ENCODE measurements at regions not wholly inside any gene's neighbourhood (a gene's known extent, or its start where the extent isn't known, plus 50 kb on each side); places are given as distances from the start of the nearest gene placed in this dataset.
A peak's percentile ranks its signal among the peaks of the same experiment; 100 is the strongest.
"Not testable (repeated sequence)": the region's sequence is repeated elsewhere in the genome, so short reads cannot be mapped to it uniquely, and the experiment has no call there.

DNA sequence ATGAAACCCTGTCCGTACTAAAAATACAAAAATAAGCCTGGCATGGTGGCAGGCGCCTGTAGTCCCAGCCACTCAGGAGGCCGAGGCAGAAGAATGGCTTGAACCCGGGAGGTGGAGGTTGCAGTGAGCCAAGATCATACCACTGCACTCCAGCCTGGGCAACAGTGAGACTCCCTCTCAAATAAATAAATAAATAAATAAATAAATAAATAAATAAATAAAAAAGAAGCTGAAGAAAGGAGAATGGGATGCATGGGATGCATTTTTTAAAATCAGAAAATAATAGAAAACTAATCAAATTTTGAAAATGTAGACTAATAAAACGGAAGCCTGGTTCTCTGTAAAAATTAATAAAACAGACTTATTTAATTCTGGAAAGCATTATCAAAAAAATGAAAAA is 171.1 kb upstream of the CCNG1 start:
- not testable (repeated sequence) for DNase-seq (ENCODE audit: low read depth, low spot score)

GRCh38 chr5:163269624-163270023 is 167.8 kb upstream of the CCNG1 start:
- peak; percentile 2 for DNase-seq (ENCODE audit: low read depth, low spot score)

GRCh38 chr5:163276466-163276865 is 160.9 kb upstream of the CCNG1 start:
- DNase-seq (ENCODE audit: low read depth, low spot score), result no peak

DNA sequence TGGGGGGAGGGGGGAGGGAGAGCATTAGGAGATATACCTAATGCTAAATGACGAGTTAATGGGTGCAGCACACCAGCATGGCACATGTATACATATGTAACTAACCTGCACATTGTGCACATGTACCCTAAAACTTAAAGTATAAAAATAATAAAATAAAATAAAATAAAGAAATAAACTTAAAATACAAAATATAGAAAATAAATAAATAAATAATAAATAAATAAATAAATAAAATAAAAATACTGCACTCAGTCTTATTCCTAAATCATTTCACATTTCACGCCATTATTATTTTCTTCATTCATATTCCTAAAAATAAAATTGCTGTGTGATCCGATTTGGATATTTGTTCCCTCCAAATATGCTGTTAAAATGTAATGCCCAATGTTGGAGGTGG is 156.5 kb upstream of the CCNG1 start:
- not testable (repeated sequence) for DNase-seq (ENCODE audit: low read depth, low spot score)

DNA sequence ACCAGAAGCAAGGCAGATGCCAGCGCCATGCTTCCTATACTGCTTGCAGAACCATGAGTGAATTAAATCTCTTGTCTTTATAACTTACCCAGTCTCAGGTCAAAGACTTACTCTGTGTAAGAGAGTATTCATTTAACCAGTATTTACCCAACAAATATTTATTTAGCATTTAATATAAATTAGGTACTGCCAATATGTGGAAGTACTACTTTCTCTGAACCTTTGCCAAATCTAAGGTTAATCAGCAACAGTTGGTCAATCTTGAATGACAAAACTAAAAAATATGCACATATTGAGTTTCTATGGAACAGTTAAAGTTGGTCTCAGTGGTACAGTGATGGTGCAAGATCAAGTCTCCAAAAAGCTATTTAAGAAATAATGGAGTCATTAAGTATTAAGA is 155.9 kb upstream of the CCNG1 start:
- DNase-seq (ENCODE audit: low read depth, low spot score), result no peak

- no peak for DNase-seq (ENCODE audit: low read depth, low spot score)
These were observed 143.6 kb upstream of the CCNG1 start for GRCh38 chr5:163293836-163294235.

DNA sequence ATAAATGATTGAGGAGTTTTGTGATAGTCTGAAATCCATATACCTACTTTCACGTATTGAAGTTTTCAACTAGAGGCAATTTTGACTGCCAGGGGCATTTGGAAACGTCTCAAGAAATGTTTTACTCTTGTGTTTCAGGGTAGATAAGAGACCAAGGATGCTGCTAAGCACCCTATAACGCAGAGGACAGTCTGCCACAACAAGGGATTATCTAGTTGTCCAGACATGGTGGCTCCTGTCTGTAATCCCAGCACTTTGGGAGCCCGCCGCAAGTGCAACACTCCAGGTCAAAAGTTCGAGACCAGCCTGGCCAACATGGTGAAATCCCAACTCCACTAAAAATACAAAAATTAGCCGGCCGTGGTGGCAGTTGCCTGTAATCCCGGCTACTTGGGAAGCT is 133.7 kb upstream of the CCNG1 start:
- no peak for DNase-seq (ENCODE audit: low read depth, low spot score)

GRCh38 chr5:163305655-163306054 is 131.7 kb upstream of the CCNG1 start:
- no peak for DNase-seq (ENCODE audit: low read depth, low spot score)

DNA sequence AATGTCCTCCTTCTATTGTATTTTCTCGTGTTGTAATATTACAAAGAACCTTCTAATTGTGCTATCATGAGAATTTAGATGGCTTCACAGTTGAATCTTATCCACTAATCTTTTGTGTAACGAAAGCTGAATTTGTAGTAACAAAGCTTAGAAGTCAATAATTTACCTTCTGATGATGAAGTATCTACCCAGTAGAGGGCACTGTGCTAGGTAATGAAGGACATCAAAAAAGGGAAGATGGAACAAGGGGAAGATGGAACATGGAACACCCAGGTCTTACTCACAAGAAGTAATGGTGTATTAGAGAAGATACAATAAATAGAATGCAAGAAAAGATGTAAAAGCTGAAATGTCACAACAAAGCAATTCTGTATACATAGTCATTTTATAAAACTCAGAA is 131.0 kb upstream of the CCNG1 start:
- no peak for DNase-seq (ENCODE audit: low read depth, low spot score)

DNA sequence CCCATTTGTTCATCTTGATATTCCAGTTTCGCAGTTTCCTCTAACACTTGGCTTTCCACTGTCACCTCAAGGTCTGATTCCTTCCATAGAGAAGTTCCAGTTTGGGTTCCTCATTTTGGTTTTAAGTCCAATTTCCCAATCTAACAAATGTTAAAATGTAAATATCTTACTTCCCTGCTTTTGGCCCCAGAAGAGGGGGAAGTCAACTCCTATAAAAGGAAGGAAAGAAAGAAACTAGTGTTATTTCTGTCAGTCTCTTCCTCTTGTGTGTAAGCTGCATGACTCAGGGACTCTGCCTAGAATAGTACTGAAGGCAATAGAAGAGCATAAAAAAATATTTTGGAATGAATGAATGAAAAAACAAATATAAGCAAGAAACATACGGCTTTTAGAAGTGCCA is 127.5 kb upstream of the CCNG1 start:
- DNase-seq (ENCODE audit: low read depth, low spot score), result no peak

GRCh38 chr5:163310997-163311396 is 126.4 kb upstream of the CCNG1 start:
- no peak for DNase-seq (ENCODE audit: low read depth, low spot score)

GRCh38 chr5:163312598-163312997 is 124.8 kb upstream of the CCNG1 start:
- DNase-seq (ENCODE audit: low read depth, low spot score), result no peak

DNA sequence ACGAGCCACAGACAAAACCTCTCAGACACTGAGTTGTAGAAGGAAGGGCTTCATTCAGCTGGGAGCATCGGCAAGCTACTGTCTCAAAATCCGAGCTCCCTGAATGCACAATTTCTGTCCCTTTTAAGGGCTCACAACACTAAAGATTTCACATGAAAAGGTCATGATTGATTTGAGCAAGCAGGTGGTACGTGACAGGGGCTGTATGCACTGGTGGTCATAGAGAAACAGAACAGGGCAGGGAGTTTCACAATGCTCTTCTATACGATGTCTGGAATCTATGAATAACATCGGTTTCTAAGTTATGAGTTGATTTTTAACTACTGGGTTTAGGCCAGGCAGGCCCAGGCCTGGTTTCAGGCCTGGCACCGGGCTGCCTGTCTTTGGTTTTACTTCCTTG is 124.3 kb upstream of the CCNG1 start:
- not testable (repeated sequence) for DNase-seq (ENCODE audit: low read depth, low spot score)

- not testable (repeated sequence) for DNase-seq (ENCODE audit: low read depth, low spot score)
These were observed 121.0 kb upstream of the CCNG1 start for GRCh38 chr5:163316374-163316773.

DNA sequence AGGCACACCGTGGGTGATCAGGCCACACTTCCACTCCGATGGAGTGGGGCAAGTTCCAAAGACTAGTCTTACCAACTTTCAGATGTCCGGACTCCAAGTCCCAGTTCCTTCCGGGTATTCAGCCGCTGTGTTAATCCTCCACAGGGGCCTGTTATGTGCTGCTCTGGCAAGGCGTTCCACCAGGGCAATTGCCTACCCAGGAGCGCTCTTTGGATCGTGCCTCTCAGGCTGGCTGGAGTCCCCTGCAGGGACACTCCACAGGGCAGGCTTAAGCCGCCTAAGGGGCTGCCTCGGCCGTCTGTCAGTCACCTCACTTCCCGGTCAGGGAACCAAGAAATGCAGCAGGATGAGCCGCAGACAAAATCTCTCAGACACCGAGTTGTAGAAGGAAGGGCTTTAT is 118.7 kb upstream of the CCNG1 start:
- peak; percentile 23 for DNase-seq (ENCODE audit: low read depth, low spot score)

DNA sequence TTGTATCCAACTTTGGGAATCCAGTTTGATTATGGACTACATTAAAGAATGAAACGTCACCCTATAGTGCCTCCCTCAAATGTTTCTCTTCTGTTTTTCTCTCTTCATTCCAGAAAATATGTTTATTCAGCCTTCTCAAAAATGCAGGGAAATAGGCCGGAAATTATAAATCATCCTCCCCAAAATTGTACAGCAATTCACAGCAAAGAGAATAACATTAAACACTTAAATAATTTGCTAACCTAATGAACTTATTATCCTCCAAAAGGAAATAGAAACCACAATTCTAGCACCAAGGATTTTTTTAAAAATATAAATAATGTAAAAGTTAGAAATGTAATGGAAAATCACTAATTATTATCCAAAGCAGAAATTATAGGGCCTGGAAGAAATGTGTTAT is 115.9 kb upstream of the CCNG1 start:
- DNase-seq (ENCODE audit: low read depth, low spot score), result no peak

GRCh38 chr5:163330723-163331668 is 106.4 kb upstream of the CCNG1 start:
- no peak for DNase-seq (ENCODE audit: low read depth, low spot score)

DNA sequence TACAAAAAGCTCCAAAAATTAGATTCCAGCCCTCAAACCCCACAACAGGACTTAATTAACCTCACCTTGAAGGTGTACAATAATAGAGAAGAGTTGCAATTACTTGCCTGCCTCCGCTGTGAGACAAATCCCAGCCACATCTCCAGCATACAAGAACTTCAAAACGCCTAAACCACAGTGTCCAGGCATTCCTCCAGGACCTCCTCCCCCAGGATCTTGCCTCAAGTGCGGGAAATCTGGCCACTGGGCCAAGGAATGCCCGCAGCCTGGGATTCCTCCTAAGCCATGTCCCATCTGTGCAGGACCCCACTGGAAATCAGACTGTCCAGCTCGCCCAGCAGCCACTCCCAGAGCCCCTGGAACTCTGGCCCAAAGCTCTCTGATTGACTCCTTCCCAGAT is 101.3 kb upstream of the CCNG1 start:
- not testable (repeated sequence) for DNase-seq (ENCODE audit: low read depth, low spot score)

GRCh38 chr5:163339148-163339547 is 98.2 kb upstream of the CCNG1 start:
- no peak for DNase-seq (ENCODE audit: low read depth, low spot score)

GRCh38 chr5:163340378-163340777 is 97.0 kb upstream of the CCNG1 start:
- not testable (repeated sequence) for DNase-seq (ENCODE audit: low read depth, low spot score)

DNA sequence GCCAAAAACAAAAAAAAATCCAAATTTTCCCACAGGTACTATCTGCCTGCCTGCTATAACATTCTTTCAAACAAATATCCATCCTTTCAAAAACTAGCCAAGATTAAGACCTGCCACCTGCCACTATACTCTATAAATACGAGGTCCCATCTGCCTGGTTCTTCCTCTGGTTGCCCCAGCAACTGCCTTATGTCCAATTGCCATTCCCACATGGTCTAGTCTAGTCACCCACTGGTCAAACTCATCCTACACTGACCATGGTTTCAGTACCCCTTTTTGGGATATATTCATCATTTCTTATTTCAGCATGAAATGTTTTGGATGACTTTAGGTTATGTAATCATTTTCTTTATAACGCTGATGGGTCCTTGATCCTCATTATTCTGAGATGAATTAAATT is 95.1 kb upstream of the CCNG1 start:
- no peak for DNase-seq (ENCODE audit: low read depth, low spot score)

DNA sequence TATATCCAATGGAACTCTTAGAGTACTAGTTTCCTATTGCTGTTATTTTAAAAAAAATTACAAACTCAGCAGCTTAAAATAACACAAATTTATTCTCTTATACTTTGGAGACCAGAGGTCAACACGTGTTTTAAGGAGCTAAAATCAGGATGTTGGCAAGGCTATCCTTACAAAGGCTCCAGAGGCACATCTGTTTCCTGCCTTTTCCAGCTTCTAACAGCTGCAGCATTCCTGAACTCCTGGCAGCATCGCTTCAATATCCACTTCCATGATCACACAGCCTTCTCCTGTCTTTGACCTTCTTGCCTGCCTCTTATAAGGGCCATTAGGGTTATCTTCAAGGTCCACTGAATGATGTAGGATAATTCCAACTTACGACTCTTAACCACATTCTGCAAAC is 92.2 kb upstream of the CCNG1 start:
- DNase-seq (ENCODE audit: low read depth, low spot score), result no peak

DNA sequence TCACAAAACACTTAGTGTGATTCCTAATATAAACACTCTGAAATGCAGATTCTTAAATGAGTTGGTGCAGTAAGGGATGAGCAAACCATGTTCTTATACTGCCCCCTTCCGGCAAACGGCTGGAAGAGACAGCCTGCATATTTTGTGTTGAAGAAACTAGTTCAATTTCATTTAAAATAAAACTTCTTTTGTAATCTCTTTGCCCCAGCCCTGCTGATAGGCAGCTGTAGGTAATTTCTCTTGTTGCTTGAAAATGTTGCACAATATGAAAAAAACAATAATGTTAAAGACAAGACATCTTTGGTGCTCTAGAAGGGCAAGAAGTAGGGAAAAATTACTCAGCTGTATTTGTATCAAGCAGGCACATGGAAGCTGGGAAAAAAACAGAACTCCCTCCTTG is 89.7 kb upstream of the CCNG1 start:
- peak; percentile 66 for DNase-seq (ENCODE audit: low read depth, low spot score)

DNA sequence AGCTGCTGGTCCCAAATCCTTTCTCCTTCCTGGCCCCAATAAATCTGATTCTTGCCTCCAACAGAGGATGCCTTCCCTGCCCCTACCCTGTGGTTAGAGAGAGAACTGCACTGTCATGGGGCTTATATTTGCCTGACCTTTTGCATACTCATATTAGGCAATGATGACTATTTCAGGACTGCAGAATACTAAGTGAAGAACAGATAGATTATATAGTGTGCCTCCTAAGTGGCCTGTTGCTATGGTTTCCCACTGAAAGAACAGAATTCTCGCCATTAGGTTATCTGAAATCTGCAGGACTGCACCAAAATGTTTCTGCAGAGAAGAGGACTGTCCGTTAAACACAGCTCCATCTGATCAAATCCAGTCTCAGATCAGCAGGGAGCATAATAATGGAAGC is 87.3 kb upstream of the CCNG1 start:
- DNase-seq (ENCODE audit: low read depth, low spot score), result no peak
